ENCODE measurements at regions not wholly inside any gene's neighbourhood (a gene's known extent, or its start where the extent isn't known, plus 50 kb on each side); places are given as distances from the start of the nearest gene placed in this dataset.

- DNase-seq (ENCODE audit: low read depth): no peak
Observed at GRCh38 chr2:37856101-37856751, 68.9 kb upstream of the RMDN2 start.

GRCh38 chr2:37857575-37858399 is 67.3 kb upstream of the RMDN2 start:
- no peak for FAIRE-seq
- DNase-seq (ENCODE audit: low read depth): no peak
- Mint-ChIP-seq H3K4me1 (ENCODE audit: low read depth, unreplicated experiment) (peaks cover 9% of the 10 kb centered on the region), H3K9me3 (ENCODE audit: unreplicated experiment) (peaks cover 11% of the 10 kb centered on the region), H3K4me3 (ENCODE audit: unreplicated experiment) (no peak overlapping the region), H3K36me3 (ENCODE audit: low read depth, unreplicated experiment) (no peaks in the 10 kb centered on the region), H3K27me3 (ENCODE audit: low read depth, unreplicated experiment) (peaks cover 18% of the 10 kb centered on the region), H3K27ac (ENCODE audit: unreplicated experiment) (peak overlapping the region; percentile 73)
- Histone ChIP-seq H3K4me1 (ENCODE audit: insufficient read depth, low read length) (peaks cover 13% of the 10 kb centered on the region), H3K27ac (ENCODE audit: low read depth, low read length) (no peak overlapping the region), H3K4me2 (ENCODE audit: low read length) (peak overlapping the region; percentile 20), H3K9ac (ENCODE audit: low read length) (no peak overlapping the region), H2AFZ (ENCODE audit: low read depth, low read length) (peak overlapping the region; percentile 68), H3K36me3 (ENCODE audit: insufficient read depth, low read length) (no peaks in the 10 kb centered on the region), H3K79me2 (ENCODE audit: insufficient read depth, low read length) (no peaks in the 10 kb centered on the region), H4K20me1 (ENCODE audit: insufficient read depth, low read length) (no peaks in the 10 kb centered on the region), H3K4me3 (ENCODE audit: insufficient read depth, low read depth, low read length) (no peak overlapping the region), H3K27me3 (ENCODE audit: insufficient read depth, low read length) (no peaks in the 10 kb centered on the region), H3K9me3 (ENCODE audit: insufficient read depth, low read depth, low read length) (no peaks in the 10 kb centered on the region)
- no peak for TF ChIP-seq EZH2 (IDR thresholded peaks at IDR 0.05; ENCODE audit: insufficient read depth, low read length)
- no peak for TF ChIP-seq CTCF (IDR thresholded peaks at IDR 0.05; ENCODE audit: insufficient read depth, low read depth, low read length)

More at GRCh38 chr2:37856101-37856751, 68.9 kb upstream of the RMDN2 start:
- no peaks in the 10 kb centered on the region for H3K9me3 ChIP-seq (ENCODE audit: insufficient read depth, low read depth, low read length)
- H3K4me2 ChIP-seq (ENCODE audit: low read length): no peak overlapping the region
- TF ChIP-seq CTCF (IDR thresholded peaks at IDR 0.05; ENCODE audit: insufficient read depth, low read depth, low read length): no peak
- no peak for TF ChIP-seq EZH2 (IDR thresholded peaks at IDR 0.05; ENCODE audit: insufficient read depth, low read length)
- peaks cover 9% of the 10 kb centered on the region for H3K4me1 Mint-ChIP-seq (ENCODE audit: low read depth, unreplicated experiment)
- H3K4me3 ChIP-seq (ENCODE audit: insufficient read depth, low read depth, low read length): no peak overlapping the region
- H3K27ac Mint-ChIP-seq (ENCODE audit: unreplicated experiment): no peak overlapping the region
- H4K20me1 ChIP-seq (ENCODE audit: insufficient read depth, low read length): no peaks in the 10 kb centered on the region
- no peak overlapping the region for H3K27ac ChIP-seq (ENCODE audit: low read depth, low read length)
- peaks cover 13% of the 10 kb centered on the region for H3K4me1 ChIP-seq (ENCODE audit: insufficient read depth, low read length)
- H3K27me3 Mint-ChIP-seq (ENCODE audit: low read depth, unreplicated experiment): peaks cover 13% of the 10 kb centered on the region
- peaks cover 6% of the 10 kb centered on the region for H3K9me3 Mint-ChIP-seq (ENCODE audit: unreplicated experiment)
- no peaks in the 10 kb centered on the region for H3K36me3 Mint-ChIP-seq (ENCODE audit: low read depth, unreplicated experiment)
- no peak for FAIRE-seq
- no peaks in the 10 kb centered on the region for H3K36me3 ChIP-seq (ENCODE audit: insufficient read depth, low read length)
- no peaks in the 10 kb centered on the region for H3K27me3 ChIP-seq (ENCODE audit: insufficient read depth, low read length)
- H3K79me2 ChIP-seq (ENCODE audit: insufficient read depth, low read length): no peaks in the 10 kb centered on the region
- H2AFZ ChIP-seq (ENCODE audit: low read depth, low read length): no peak overlapping the region
- no peak overlapping the region for H3K4me3 Mint-ChIP-seq (ENCODE audit: unreplicated experiment)
- no peak overlapping the region for H3K9ac ChIP-seq (ENCODE audit: low read length)

GRCh38 chr2:37858400-37858711 is 66.7 kb upstream of the RMDN2 start:
- peak overlapping the region; percentile 20 for H3K4me2 ChIP-seq (ENCODE audit: low read length)
- peak; percentile 37 for FAIRE-seq
- Mint-ChIP-seq H3K9me3 (ENCODE audit: unreplicated experiment) (peaks cover 11% of the 10 kb centered on the region), H3K36me3 (ENCODE audit: low read depth, unreplicated experiment) (no peaks in the 10 kb centered on the region), H3K27ac (ENCODE audit: unreplicated experiment) (peak overlapping the region; percentile 54), H3K4me1 (ENCODE audit: low read depth, unreplicated experiment) (peaks cover 9% of the 10 kb centered on the region), H3K27me3 (ENCODE audit: low read depth, unreplicated experiment) (peaks cover 23% of the 10 kb centered on the region), H3K4me3 (ENCODE audit: unreplicated experiment) (no peak overlapping the region)
- DNase-seq (ENCODE audit: low read depth): peak; percentile 80
- no peaks in the 10 kb centered on the region for H3K36me3 ChIP-seq (ENCODE audit: insufficient read depth, low read length)
- TF ChIP-seq CTCF (IDR thresholded peaks at IDR 0.05; ENCODE audit: insufficient read depth, low read depth, low read length) (no peak), EZH2 (IDR thresholded peaks at IDR 0.05; ENCODE audit: insufficient read depth, low read length) (no peak)
- peaks cover 13% of the 10 kb centered on the region for H3K4me1 ChIP-seq (ENCODE audit: insufficient read depth, low read length)
- no peaks in the 10 kb centered on the region for H4K20me1 ChIP-seq (ENCODE audit: insufficient read depth, low read length)
- H3K79me2 ChIP-seq (ENCODE audit: insufficient read depth, low read length): no peaks in the 10 kb centered on the region
- H3K27ac ChIP-seq (ENCODE audit: low read depth, low read length): peak overlapping the region; percentile 40
- H3K9me3 ChIP-seq (ENCODE audit: insufficient read depth, low read depth, low read length): no peaks in the 10 kb centered on the region
- peak overlapping the region; percentile 32 for H3K9ac ChIP-seq (ENCODE audit: low read length)
- H3K4me3 ChIP-seq (ENCODE audit: insufficient read depth, low read depth, low read length): no peak overlapping the region
- no peaks in the 10 kb centered on the region for H3K27me3 ChIP-seq (ENCODE audit: insufficient read depth, low read length)
- H2AFZ ChIP-seq (ENCODE audit: low read depth, low read length): peak overlapping the region; percentile 68
